Neural progenitor cell (in vitro differentiated cells): ENCODE measurements at regions not wholly inside any gene's neighbourhood (a gene's known extent, or its start where the extent isn't known, plus 50 kb on each side); places are given as distances from the start of the nearest gene placed in this dataset.

Source experiments
- CTCF ChIP-seq: fragments of 200-600 bp; sonication (generic); IDR thresholded peaks from 2 replicates; pipeline ENCODE4 v1.5.1; 2017; ENCODE audit warnings: antibody characterized with exemption, mild to moderate bottlenecking
- EZH2 ChIP-seq: fragments of 200-600 bp; sonication (generic); IDR thresholded peaks from 2 replicates; pipeline ENCODE4 v1.6.1; 2017; ENCODE audit warnings: antibody characterized with exemption, mild to moderate bottlenecking, moderate library complexity

GRCh38 chr9:120066315-120066714 lies 513.7 kb downstream of the CDK5RAP2 start:
- TF ChIP-seq EZH2, result no peak
- TF ChIP-seq CTCF, result no peak
